NCI-H2081 (cell line): ENCODE measurements at regions not wholly inside any gene's neighbourhood (a gene's known extent, or its start where the extent isn't known, plus 50 kb on each side); places are given as distances from the start of the nearest gene placed in this dataset.
"Not testable (repeated sequence)": the region's sequence is repeated elsewhere in the genome, so short reads cannot be mapped to it uniquely, and the experiment has no call there.

Experiments used
- DNase-seq, 2 experiments: peaks; one replicate each; lab custom pipeline; 2025; lab: John Stamatoyannopoulos, UW

DNA sequence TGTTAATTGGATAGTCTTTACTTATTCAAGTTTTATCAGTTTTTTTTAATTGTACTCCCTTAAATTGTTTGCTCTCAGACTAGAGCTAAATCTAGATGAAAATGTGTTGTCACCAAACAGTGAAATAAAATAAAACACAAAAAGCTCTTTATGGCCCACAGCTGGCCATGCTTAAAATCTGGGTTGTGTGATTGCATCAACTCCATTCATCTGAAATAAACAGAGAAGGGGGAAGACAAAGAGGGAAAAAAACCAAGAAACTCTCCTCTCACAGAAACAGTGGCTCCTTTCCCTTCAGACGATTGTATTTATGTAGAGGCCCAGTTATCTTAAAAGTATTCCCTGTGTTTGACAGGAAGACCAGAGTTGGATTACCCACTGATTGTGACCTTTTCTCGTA lies 422.4 kb downstream of the IRX1 start:
- DNase-seq: no peak

DNA sequence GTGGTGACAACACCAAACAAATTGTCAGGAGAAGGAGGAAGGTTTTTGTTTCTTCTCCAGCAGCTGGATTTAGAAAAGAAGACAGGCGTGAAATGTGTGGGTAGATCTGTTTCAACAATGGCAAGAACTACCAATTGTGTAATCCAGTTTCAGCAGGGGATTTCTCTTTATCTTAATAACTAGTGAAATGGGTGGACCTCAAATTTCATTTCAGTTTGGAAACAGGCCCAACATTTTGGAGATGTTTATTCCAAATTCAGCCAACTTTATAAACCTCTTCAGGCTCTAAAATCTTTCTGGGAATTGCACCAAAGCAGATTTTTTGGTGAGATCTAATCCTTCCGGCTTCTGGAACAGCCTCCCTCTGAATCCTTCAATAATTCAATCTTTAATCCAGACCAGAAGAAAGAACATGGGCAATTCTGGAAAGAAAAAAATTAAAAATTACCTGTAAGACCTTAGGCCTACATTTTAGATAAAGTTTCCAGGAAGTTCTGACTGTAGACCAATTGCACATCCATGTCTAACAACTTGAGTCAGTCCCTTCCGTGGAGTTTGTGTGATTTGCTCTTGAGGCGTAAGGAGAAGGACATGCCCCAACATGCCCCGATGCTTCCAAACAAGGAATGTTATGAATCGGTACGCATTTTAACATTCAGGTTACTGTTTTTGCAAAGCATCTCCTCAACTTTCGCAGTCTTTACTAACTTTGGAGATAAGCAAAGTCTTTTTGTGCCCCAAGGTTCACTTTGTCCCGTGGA lies 423.6 kb downstream of the IRX1 start:
- DNase-seq: no peak

DNA sequence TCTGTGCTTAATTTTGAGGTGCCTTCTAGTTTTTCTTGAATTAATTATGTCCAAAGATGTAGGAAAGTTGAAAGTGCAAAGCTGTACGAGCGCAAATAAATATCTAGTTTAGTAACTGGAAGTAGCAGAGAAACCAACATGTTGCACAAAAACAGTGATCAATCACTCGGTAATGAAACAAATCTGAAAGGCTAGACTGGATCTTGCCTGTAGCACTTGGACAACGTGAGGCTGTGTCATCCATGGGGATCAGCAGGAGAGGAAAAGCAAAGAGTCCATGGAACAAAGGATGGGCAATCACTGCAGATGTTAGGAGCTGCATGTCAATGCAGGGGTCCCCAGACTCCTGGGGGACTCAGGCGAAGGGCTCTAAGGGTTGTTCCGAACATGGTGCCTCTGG lies 424.2 kb downstream of the IRX1 start:
- DNase-seq: no peak

DNA sequence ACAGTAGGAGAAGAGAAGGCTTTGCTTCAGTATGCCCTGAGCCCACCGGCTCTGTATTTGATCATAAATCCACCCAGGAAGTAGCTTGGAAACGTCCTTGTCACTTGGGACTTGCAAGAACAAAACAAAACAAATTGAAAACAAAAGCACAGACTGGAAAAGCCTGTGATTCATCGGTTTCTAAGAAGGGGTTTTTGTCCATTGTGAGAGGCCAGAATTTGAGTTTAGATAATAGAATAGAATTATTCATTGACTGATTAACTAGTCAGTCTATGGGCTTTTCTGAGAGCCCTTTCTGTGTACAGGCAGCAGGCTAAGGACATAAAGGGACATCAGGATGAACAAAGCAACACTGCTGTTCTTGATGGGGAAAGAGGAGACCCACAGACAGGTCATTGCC lies 424.8 kb downstream of the IRX1 start:
- DNase-seq: no peak

DNA sequence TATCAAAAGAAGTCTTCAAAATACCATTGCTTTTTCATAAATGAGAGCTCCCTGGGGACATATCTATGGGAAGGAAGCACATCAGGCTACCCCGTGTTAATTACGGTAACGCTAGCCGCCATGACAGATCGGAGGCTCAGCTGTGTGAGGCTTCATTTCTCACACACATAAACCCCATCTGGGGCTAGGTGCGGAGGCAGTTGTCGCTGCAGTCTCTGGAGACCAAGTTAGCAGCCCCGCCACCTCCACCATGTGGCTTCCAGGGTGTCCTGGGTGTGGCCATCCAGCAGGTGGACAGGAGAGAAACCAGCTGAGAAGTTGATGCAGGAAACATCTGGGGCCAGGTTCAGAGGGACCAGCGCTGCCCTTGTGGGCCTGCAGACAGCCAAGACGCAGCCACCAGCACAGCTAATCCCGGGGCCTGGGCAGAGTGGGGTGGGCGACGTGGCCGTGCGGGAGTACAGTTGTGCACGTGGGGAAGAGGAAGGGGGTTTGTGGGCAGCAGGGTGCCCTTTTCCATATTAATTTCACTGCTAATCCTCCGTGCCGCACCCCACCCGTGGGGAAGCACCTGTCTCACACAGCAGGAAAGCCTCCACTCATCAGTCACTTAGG lies 426.5 kb downstream of the IRX1 start:
- DNase-seq: no peak

DNA sequence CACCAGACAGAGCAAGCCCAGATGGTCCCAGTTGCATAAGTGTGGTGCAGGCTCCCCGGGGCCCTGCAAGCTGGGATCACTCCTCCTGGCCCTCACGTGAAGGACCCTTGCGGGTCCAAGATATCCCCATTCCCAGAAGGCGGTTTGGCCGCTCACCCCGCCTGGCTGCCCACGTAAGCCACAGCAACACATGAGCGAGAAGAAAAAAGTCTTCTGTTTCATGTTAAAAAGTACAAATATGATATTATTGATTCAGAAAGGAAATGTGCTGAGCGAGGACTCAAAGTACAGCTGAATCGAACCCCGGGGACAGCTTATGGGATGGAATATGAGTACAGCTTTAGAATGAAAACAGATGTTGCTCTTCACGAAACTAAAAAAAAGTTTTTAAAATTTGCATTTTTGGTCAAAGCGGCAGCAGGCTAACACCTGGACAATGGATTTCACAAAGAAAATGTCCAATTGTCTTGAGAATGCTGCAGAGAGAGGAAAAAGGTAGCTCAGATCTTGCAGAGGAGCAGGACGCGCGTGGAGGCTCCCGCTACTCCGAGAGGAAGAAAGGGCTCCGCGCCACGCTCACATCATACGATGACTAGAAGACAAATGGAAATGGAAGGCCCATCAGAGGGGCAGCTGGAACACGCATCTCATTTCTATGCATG lies 427.6 kb downstream of the IRX1 start:
- DNase-seq: no peak

DNA sequence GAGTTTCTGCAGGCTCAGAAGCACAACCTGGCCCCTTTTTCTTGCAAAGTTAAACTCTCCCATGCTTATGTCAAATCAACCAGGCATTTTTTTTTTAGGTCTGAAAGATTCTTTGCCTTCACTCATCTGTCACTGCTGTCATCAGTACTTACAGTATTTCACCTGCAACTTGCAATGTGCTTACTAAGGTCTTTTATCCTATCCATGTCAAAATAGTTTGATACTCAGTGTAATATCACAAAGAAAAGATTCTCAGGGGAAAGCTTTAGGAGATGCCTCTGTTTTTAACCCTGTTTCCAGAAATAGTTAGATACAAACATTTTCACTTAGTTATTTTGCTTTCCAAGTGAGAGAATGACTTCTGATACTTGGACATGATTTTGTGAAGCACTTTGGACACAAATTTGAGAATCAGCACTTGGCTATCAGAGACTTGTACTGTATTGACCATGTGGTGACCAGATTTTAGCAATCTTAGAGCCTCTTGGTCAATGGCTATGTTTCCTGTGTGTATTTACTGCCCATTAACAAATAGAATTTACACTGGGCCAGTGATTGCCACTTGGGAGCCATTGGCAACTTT lies 428.2 kb downstream of the IRX1 start:
- no peak for DNase-seq

DNA sequence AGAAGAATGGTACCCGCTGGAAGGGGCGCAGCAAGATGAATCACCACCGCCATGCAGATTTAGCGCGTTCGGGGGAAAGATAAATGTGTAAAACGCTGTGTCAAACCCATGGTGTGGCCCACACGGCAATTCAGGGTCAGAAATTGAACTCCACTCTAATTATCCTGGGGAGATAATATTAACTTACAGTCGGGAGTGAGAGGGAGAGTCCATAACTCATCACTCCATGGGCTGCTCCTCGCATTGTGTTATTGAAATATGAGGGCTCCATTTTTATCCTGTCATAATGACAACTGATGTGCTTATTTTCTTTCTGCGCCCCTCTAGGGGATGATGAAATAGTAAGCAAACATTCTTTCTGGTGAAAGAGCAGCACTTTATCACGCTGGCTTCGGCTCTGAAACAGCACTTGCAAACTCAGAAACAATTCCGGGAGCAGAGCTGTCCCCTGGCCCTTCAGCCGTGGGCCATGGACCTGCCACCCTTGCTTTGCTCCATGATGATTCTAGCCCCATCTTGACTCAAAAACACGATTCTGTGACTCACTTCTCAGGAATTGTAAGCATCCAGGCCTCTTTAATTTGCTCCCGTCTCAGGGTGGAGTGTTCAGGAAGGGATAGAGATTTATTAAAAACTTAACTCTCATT lies 431.6 kb downstream of the IRX1 start:
- no peak for DNase-seq

DNA sequence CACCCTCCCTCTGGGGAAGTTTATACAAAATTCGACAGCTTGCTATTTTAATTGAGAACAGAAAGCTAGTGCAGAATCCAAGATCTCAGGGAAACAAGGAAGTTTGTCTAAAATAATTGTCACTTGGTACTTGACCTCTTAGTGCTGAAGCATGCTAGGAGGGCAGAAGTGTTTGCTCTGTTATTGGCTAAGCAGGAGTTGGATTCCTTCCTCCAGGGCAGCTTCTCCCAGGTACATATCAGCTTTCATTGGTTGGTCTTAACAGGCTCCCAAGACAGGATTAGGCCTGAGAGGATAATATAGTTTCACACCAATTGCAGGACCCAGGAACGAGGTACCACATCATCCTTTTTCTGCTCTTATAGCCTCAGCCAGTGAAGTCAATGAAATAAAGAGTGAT lies 432.8 kb downstream of the IRX1 start:
- DNase-seq: no peak

DNA sequence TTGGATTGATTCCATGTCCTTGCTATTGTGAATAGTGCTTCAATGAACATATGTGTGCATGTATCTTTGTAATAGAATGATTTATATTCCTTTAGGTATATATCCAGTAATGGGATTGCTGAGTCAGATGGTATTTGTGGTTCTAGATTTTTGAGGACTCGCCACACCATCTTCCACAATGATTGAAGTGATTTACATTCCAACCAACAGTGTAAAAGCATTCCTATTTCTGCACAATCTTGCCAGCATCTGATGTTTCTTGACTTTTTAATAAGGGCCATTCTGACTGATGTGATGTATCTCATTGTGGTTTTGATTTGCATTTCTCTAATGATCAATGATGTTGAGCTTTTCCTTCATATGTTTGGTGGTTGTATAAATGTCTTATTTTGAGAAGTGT lies 437.9 kb downstream of the IRX1 start:
- not testable (repeated sequence) for DNase-seq

DNA sequence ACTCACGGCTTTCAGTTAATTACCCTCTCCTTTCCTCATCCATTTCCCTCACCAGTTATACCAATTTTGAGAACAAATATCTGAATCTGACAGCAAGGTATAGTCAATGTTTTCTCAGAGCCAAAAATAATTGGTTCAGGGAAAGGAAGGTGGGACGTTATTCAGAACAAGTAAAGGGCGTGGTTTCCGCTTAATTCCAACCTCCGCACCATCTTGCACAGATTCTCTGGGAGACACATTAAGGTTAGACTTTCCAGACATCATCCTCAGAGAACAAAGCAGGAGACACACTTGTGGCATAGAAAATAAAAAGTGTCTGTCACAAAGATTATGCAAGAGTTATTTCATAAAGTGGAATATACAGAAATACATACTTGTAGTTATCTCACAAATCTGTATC lies 441.2 kb downstream of the IRX1 start:
- no peak for DNase-seq

DNA sequence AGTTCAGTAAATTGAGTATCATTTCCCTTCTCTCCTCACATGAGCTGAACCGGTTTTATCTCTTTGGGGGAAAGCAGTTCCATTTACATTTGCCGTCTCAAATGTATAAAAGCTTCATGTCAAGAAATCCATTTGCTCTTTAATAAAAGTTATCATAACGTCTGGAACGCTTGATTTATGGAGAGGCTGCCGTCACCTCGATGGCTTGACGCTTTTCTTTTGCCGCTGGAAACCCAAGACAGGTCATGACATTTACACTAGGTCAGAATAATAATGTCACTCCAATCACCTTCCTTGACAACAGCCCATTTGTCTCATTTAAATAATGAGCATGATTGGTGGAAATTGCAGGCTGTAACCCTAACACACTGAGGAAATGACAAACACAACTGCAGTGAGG lies 443.4 kb downstream of the IRX1 start:
- DNase-seq: no peak

DNA sequence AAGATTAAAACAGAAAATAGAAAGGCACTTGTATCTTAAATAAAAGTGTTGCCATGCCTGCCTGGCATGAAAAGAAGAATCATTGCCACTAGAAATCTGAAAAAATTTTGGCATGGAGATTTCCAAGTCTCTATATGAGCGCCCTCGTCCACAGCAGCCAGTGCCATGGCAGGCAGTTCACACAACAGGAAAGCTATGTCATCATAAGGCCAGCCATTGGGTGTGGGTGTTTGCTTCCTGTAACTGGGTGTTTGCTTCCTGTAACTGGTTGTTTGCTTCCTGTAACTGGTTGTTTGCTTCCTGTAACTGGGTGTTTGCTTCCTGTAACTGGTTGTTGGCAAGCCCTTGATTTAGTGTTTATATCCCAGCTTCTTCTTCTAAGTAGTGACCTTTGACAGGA lies 446.7 kb downstream of the IRX1 start:
- no peak for DNase-seq

DNA sequence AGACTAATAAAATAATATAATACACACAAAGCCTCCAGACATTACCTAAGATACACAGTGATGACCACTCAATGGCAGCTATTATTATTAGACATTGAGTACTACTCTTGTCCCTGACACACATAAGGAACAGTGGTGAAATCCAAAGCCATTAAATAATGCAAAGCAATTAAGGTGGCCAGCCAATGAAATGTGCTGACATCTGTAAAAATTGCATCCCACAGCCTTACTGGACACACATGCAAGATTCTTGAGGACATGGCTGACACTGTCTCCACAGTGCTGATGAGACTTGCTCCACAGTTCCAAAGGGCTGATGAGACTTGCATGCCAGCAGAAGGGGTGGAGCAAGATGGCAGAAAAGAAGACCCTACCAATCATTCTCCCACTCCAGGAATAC lies 447.5 kb downstream of the IRX1 start:
- DNase-seq: no peak

DNA sequence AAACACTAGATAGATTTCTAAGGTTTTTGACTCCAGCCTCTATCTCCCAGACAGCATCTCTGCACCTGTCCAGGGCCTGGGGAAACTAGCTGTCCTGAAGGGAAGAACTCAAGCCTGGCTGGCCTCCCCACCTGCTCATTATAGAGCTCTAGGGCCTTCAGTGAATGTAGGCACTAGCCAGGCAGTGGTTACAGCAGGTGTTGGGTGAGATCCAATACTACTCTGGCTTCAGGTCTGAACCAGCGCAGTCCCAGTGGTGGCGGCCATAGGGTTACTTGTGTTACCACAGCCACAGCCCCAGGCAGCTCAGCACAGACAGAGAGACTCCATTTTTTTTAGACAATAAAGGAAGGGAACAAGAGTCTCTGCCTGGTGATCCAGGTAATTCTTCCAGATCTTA lies 449.2 kb downstream of the IRX1 start:
- no peak for DNase-seq

DNA sequence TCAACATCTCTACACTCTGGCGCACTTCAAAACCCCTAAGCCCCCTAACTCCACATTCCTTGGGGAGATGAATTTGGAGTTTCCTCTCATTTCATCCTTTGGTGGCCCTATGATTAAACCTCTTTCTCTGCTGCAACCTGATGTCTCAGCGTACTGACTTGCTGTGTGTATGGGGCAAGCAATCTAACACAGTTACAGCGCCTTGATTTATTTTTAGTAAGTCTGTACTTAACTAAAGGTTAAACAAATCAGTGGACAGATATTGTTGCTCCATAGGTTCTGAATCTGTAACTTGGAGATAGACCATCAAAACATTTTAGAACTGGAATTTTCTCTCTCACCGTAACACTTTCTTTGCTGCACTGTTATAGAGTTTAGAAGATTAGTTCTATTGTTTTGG lies 452.8 kb downstream of the IRX1 start:
- no peak for DNase-seq

DNA sequence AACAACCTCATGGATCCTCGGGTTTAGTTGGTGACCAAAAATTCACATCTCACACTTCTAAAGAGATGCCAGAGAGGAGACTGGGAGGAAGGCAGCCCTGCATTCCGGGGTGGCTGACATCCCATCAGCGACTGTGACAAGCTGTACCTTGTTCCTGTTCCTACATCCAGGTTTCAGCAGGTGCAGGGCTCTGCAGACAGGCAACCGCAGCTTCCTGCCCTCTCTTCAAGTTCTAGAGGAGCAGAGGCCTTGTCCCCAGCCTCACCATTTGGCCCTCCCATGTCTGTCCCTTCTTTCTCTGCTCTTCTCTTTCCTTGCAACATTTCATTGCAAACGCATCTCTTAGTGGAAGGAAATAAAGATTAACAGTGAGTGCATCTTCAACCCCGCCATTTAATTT lies 454.6 kb downstream of the IRX1 start:
- no peak for DNase-seq

DNA sequence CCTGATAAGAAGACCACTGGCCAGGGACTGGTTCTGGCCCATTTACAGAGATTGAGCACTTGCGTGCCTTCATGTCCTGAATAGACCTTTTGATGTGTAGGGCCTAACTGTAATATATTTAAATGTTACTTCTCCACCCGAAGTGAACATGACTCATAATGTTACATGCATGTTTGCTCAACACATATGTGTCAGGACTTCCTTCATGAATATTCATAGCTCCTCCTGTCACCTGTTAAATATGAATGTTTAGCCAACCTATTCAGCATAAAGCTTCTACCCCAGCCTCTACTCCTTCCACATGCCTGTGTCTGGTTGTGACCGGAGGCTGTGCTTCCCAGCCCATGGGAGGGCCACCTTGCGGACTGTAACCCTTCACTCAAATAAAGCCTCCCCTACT lies 457.5 kb downstream of the IRX1 start:
- DNase-seq: no peak

DNA sequence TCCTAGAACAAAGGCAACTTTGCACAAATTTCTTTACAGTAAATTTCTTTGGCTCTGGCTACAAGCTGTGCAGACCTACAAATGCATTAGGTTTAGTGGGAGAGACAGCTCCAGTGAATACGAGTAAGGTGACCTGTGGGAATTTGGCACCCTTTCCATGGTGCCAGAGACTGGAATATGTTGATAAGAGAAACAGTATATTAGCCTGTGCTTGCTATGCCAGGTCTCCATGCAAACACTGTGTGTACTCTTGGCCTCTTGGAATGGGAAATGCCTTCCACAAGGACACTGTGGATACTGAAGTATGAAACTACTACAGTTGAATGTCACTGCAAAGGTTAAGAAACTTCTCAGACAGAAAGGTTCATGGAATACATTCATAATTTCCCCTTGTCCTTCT lies 458.5 kb downstream of the IRX1 start:
- DNase-seq: no peak

DNA sequence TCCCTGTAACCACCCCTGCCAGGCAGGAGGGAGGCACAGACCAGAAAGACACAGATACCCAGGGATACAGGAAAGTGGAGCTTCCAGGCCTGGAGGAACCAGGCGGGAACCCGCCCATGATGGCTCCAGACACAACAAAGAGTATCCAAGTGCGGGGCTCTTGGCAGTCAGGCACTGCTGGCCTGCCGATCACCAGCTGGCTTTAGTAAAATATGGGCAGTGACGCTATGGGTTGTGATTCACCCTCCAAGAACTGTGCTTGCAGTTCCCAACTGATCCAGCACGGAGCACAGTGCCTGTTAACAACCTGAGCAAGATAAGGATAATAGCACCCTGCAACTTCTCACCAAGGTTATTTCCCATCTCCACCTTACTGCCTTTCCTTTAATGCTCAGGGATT lies 463.3 kb downstream of the IRX1 start:
- no peak for DNase-seq

DNA sequence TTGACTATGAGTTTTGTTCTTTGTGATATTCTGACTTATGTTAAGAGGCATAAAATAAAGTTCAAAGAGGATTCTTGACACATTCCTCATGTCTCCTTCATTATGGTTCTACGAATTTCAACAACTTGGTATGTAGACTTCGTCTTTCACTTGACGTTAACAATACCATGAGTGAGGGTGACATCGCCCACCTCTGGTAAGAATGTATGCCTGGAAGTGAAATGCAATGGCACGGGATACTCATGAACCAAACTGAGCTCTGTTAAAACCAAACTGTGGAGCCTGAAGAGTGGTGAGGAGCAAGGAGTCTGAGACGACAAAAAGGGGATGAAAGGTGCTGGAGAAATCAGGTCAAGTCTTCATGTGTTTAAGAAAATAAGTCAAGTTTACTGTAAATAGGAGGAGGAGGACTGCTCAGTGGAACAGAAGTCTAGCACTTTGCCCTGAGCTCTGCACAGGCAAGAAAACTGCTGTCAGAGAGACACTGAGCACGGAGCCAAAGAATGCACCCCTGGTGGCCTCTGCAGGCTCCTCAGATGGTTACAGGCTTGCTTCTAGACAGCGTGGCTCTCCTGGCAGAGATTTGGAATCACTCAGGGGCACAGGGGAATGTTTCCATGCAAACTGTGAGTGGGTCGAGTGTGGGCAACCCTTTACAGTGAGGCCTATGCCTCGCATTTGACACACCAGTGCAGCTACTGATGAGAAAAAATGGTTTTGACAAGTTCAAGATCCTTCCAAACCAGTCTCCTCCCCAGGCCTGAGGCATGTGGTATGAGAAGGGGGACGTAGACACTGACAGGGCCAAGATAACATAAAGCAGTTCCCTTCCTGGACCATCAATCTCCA lies 470.1 kb downstream of the IRX1 start:
- no peak for DNase-seq

DNA sequence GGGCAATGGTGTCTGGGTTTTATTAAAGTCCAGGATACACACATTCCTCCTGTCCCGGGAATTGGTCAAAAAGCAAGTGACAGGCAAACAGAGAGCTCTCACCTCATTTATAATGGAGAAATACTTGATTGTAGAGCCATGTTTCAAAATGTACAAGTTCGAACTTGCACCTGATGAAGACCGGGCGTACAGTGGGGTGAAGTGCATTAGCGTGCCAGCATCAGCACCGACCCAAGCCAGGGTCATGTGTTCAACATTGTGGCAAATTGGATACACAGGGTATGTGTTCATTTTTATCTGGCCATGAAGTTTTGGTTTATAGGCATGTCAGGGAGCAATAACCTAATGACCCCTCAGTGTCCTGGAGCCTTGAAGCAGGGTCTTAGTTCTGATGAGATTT lies 472.5 kb downstream of the IRX1 start:
- no peak for DNase-seq
